Heart left ventricle (tissue), 16 donors: ENCODE measurements at regions not wholly inside any gene's neighbourhood (a gene's known extent, or its start where the extent isn't known, plus 50 kb on each side); places are given as distances from the start of the nearest gene placed in this dataset.

ENCODE experiments used
- ATAC-seq, 4 donors: fragments of 200-7000 bp; cut with Tn5 transposase; one replicate each; pipeline ENCODE4 v1.9.1; 2020 to 2022; ENCODE audit warnings: moderate library complexity in 4 of 4, mild to moderate bottlenecking in 3 of 4, moderate number of reproducible peaks in 1 of 4
- DNase-seq, 5 donors: peaks; one replicate each; pipeline ENCODE4 v3.0.0-alpha.2; 2020
- H3K27ac ChIP-seq, 12 donors: fragments of 200-600 bp; sonication (generic) in 4 of 12; one replicate each; pipeline versions ENCODE4 v1.5.0 to v1.8.0; 2016 to 2022; ENCODE audit warnings: mild to moderate bottlenecking in 2 of 12
- H3K27me3 ChIP-seq, 9 donors: fragments of 200-600 bp; sonication (generic) in 2 of 9; one replicate each; pipeline versions ENCODE4 v1.5.1 to v1.8.0; 2016 to 2022; ENCODE audit warnings: mild to moderate bottlenecking in 3 of 9
- H3K36me3 ChIP-seq, 9 donors: fragments of 200-600 bp; sonication (generic) in 2 of 9; one replicate each; pipeline versions ENCODE4 v1.5.0 to v1.8.0; 2018 to 2022; ENCODE audit warnings: mild to moderate bottlenecking in 2 of 9
- H3K4me1 ChIP-seq, 12 donors: fragments of 200-600 bp; sonication (generic) in 4 of 12; one replicate each; pipeline versions ENCODE4 v1.5.0 to v1.8.0; 2016 to 2022; ENCODE audit warnings: mild to moderate bottlenecking in 3 of 12
- H3K4me3 ChIP-seq, 12 donors: fragments of 200-600 bp; sonication (generic) in 4 of 12; one replicate each; pipeline versions ENCODE4 v1.5.0 to v1.8.0; 2017 to 2022; ENCODE audit warnings: mild to moderate bottlenecking in 9 of 12, moderate library complexity in 4 of 12
- H3K9me3 ChIP-seq, 12 donors: fragments of 200-600 bp; sonication (generic) in 4 of 12; one replicate each; pipeline versions ENCODE4 v1.5.0 to v1.8.0; 2016 to 2022; ENCODE audit warnings: mild to moderate bottlenecking in 1 of 12
- CTCF ChIP-seq, 12 donors: fragments of 200-600 bp; sonication (generic) in 4 of 12; IDR thresholded peaks; one replicate each; pipeline versions ENCODE4 v1.5.0 to v1.8.0; 2018 to 2022; ENCODE audit warnings: antibody characterized with exemption in 12 of 12, mild to moderate bottlenecking in 5 of 12
- POLR2A ChIP-seq, 2 donors: fragments of 450-650 bp; IDR thresholded peaks; one replicate each; pipeline ENCODE4 v1.6.1; 2017; ENCODE audit warnings: antibody characterized with exemption in 2 of 2, mild to moderate bottlenecking in 2 of 2, moderate library complexity in 2 of 2
- WGBS, 4 donors: extraction: QIAGEN DNeasy Blood & Tissue Kit in 2 of 4; methylation state at CpG; one replicate each; pipeline versions ENCODE4 v1.1.5 to v1.1.7; 2013 to 2018; 5-methylcytosine and 5-hydroxymethylcytosine counted together
- intact Hi-C, 10 donors: fragments of 100-400 bp; cut with DNase I; formaldehyde crosslinking; loops; one replicate each; pipeline versions ENCODE4 v1.11.1 to v1.14.2; 2022
- donor health status: ischemic (EF 13 %, LVEDD 7.1; RV severe dilation, severe dysfunction).
- donor health status: healthy with polysubstance abuse.
- donor health status: DM: no; HTN: yes; CAD: no.
- donor health status: DM: no; HTN: no; CAD: no.
- donor health status: ischemic (EF 25% LVEDD 6.9; RV normal size, moderate dysfunction).
- donor health status: ischemic (EF 25% LVEDD 5.7; RV mildly dilated, moderate dysfunction).
- donor health status: healthy.
- donor health status: DM: yes; HTN: yes; CAD: no.
- donor health status: ischemic (EF 35%, LVEDD 5.7; RV mildly dilated, moderate dysfunction).
- donor health status: nonischemic (EF 11% LVEDD 7.7; RV severe dilation, severe dysfunction).
- donor health status: DM: yes; HTN: yes; CAD: no.
- donor health status: PGD.
- donor health status: ischemic (EF 29% LVEDD 5.4; RV normal size, mild dysfunction).
- donor health status: nonischemic (EF 23%, LVEDD 6.1; RV moderate dilation, normal function).

- Histone ChIP-seq H3K9me3 (no peaks in the 10 kb centered on the region), H3K4me1 (peaks cover 0 to 18% (median 0%) of the 10 kb centered on the region in 12 donors), H3K27ac (no peak overlapping the region), H3K27me3 (peaks cover 0 to 6% (median 0%) of the 10 kb centered on the region in 9 donors), H3K36me3 (no peaks in the 10 kb centered on the region), H3K4me3 (no peak overlapping the region)
- ATAC-seq = no peak
- DNase-seq = no peak
- intact Hi-C loops = no loop called here
- 83 to 92% (median 87%) methylated on average over 5 of the region's 5 CpGs for WGBS, 4 donors
- TF ChIP-seq POLR2A (IDR thresholded peaks at IDR 0.05) = no peak
- no peak for TF ChIP-seq CTCF (IDR thresholded peaks at IDR 0.05)
Measured at GRCh38 chr1:29679316-29679715, 443.0 kb downstream of the PTPRU start.

DNA sequence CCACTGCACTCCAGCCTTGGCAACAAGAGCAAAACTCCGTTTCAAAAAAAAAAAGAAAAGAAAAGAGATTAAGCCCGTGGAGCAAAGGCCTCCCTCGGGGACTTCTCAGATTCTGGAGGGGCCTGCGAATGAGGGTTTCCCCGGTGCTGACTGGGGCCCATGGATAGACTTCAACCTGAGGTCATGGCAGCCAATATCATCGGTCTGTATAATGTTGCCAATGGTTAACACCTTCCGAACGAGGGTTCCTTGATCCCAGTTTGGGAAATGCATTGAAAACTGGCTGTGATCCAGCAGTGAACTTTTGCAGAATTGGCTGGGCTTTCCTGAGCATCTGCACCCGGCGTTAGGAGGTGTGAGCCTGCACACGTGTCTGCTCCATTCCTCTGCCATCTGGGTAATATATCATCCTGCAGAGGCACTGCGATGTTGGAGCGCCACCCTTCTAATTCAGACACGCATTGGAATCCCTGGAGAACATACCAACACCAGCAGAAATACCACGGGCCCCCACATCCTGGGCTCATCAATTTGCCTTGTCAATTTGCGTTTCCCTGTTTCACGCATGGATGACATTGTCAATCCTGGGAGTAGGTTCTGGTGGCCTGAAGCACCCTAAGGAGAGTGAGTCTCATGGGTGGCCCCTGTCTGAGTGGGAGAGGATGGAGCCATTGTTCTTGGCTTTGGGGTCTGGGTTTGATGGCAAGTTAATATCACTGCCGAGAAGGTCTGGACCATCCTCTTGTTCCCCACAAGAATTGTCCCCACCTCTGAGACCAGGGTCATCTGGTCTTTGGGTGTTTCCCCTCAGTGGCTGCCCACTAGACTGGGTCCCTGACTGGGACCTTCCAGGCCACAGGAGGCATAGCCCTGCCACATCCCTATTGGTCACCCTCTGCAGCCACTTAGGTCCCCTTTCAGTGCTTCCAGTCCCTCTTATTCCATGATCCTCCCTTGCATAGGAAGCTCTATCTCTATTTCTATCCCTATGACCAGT, 441.0 kb downstream of the PTPRU start:
- peak in 1 of 5 donors; percentile 21 for DNase-seq
- H3K4me3 ChIP-seq = no peak overlapping the region
- no peak for ATAC-seq
- no peak overlapping the region for H3K27ac ChIP-seq
- TF ChIP-seq CTCF (IDR thresholded peaks at IDR 0.05) = no peak
- TF ChIP-seq POLR2A (IDR thresholded peaks at IDR 0.05) = no peak
- no peaks in the 10 kb centered on the region for H3K36me3 ChIP-seq
- WGBS, 4 donors = 57 to 66% (median 62%) methylated on average over 18 of the region's 18 CpGs
- H3K27me3 ChIP-seq = no peaks in the 10 kb centered on the region
- intact Hi-C loops = no loop called here
- H3K4me1 ChIP-seq = peaks cover 0 to 13% (median 0%) of the 10 kb centered on the region in 12 donors
- no peaks in the 10 kb centered on the region for H3K9me3 ChIP-seq

- Histone ChIP-seq H3K27me3 (peaks cover 0 to 1% (median 0%) of the 10 kb centered on the region in 9 donors), H3K4me1 (peaks cover 0 to 13% (median 0%) of the 10 kb centered on the region in 12 donors), H3K4me3 (no peak overlapping the region), H3K27ac (no peak overlapping the region), H3K36me3 (no peaks in the 10 kb centered on the region), H3K9me3 (no peaks in the 10 kb centered on the region)
- intact Hi-C loops = no loop called here
- ATAC-seq (no peak), DNase-seq (no peak)
- TF ChIP-seq POLR2A (IDR thresholded peaks at IDR 0.05) (no peak), CTCF (IDR thresholded peaks at IDR 0.05) (no peak)
- 46 to 73% (median 58%) methylated on average over 3 to 4 of the region's 4 CpGs for WGBS, 4 donors
Measured at GRCh38 chr1:29676496-29676895, 440.2 kb downstream of the PTPRU start.

DNA sequence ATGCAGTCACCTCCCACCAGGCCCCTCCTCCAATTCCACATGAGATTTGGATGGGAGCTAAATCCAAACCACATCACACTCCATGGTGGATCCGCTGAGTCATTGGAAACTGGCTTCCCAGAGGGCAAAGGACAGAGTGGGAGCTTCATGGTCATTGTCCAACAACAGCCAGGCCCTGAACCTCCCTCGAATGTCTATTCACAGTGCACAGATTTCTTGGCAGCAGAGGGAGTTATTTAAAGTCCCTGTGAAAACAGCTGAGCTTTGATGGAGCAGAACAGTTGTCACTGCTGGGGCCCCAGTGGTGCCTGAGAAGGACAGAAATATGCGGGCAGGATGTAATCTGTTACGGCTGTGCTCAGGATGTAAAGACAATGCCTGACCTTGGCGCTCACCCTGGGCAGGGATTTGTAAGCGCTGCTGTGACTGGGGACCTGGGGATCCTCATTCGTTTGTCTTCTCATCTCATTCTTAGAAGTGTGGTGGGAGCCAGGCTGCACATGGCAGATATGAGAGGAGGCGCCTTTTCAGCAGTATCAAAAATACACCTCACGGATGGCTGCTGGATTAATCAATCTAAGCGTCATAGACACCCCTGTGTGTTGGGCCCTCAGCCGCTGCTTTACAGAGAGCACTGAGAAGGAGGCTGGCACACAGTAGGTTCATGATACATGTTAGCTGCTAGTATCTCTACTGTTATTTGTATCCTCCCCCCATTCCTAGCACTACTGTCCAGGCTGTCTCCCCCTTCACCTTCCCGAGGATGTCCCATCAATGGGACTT, 439.4 kb downstream of the PTPRU start:
- Histone ChIP-seq H3K27me3 (peaks cover 0 to 4% (median 0%) of the 10 kb centered on the region in 9 donors), H3K36me3 (no peaks in the 10 kb centered on the region), H3K4me1 (peaks cover 0 to 13% (median 0%) of the 10 kb centered on the region in 12 donors), H3K27ac (peak overlapping the region in 1 of 12 donors; percentile 29), H3K4me3 (no peak overlapping the region), H3K9me3 (no peaks in the 10 kb centered on the region)
- TF ChIP-seq CTCF (IDR thresholded peaks at IDR 0.05) (no peak), POLR2A (IDR thresholded peaks at IDR 0.05) (no peak)
- 36 to 45% (median 41%) methylated on average over 10 to 12 of the region's 12 CpGs for WGBS, 4 donors
- DNase-seq (peak in 2 of 5 donors; percentile 17 to 37), ATAC-seq (peak; percentile 42 to 84 (median 66))
- intact Hi-C loops = no loop called here
